Stomach (tissue), 4 donors: ENCODE measurements at regions not wholly inside any gene's neighbourhood (a gene's known extent, or its start where the extent isn't known, plus 50 kb on each side); places are given as distances from the start of the nearest gene placed in this dataset.

Experiments
- CTCF ChIP-seq, 7 experiments: fragments of 450-650 bp in 4 of 7; fragments of 200-600 bp in 3 of 7; sonication (generic) in 3 of 7; IDR thresholded peaks; one replicate each; pipeline ENCODE4 v1.5.1; 2016 to 2019; ENCODE audit warnings: antibody characterized with exemption in 7 of 7, control low read depth in 2 of 7, mild to moderate bottlenecking in 1 of 7
- EP300 ChIP-seq: sonication (generic); formaldehyde crosslinking; IDR thresholded peaks from one replicate; pipeline ENCODE4 v1.6.1; 2017; ENCODE audit warnings: antibody characterized with exemption
- POLR2A ChIP-seq, 4 donors: fragments of 450-650 bp; IDR thresholded peaks; one replicate each; pipeline ENCODE4 v1.6.1; 2016; ENCODE audit warnings: antibody characterized with exemption in 4 of 4, control low read depth in 2 of 4, mild to moderate bottlenecking in 1 of 4, moderate library complexity in 1 of 4

GRCh38 chrX:132294776-132295495 is 75.7 kb upstream of the RAP2C start:
- no peak for TF ChIP-seq CTCF (IDR thresholded peaks at IDR 0.05)
- no peak for TF ChIP-seq POLR2A (IDR thresholded peaks at IDR 0.05)
- no peak for TF ChIP-seq EP300
